NB4 (cell line): ENCODE measurements at regions not wholly inside any gene's neighbourhood (a gene's known extent, or its start where the extent isn't known, plus 50 kb on each side); places are given as distances from the start of the nearest gene placed in this dataset.

Experiments used
- CTCF ChIP-seq: IDR thresholded peaks from one replicate; pipeline ENCODE4 v1.5.1; 2012; ENCODE audit warnings: low read depth, low read length
- MAX ChIP-seq: IDR thresholded peaks from 2 replicates; pipeline ENCODE4 v1.6.1; 2011; ENCODE audit warnings: low read depth, low read length
- MYC ChIP-seq: IDR thresholded peaks from 2 replicates; pipeline ENCODE4 v1.6.1; 2011; ENCODE audit warnings: low read depth, low read length
- POLR2A ChIP-seq: IDR thresholded peaks from 2 replicates; pipeline ENCODE4 v1.6.1; 2011; ENCODE audit warnings: mild to moderate bottlenecking; ENCODE audit not compliant: insufficient read length; ENCODE audit errors: extremely low read depth

- TF ChIP-seq MAX (no peak), CTCF (no peak), MYC (no peak), POLR2A (no peak)
Observed at GRCh38 chr18:27661320-27662018, 476.4 kb upstream of the CHST9 start.
